ENCODE measurements at regions not wholly inside any gene's neighbourhood (a gene's known extent, or its start where the extent isn't known, plus 50 kb on each side); places are given as distances from the start of the nearest gene placed in this dataset.
"Not testable (repeated sequence)": the region's sequence is repeated elsewhere in the genome, so short reads cannot be mapped to it uniquely, and the experiment has no call there.

GRCh38 chr11:87870086-87870485 is 305.2 kb downstream of the RAB38 start:
- DNase-seq: no peak

GRCh38 chr11:87866951-87867350 is 308.3 kb downstream of the RAB38 start:
- peak; percentile 31 for DNase-seq

GRCh38 chr11:87861030-87861429 is 314.2 kb downstream of the RAB38 start:
- DNase-seq: peak; percentile 48

- DNase-seq: peak; percentile 82
Observed at GRCh38 chr11:87859636-87860035, 315.6 kb downstream of the RAB38 start.

GRCh38 chr11:87851827-87852226 is 323.4 kb downstream of the RAB38 start:
- DNase-seq: no peak

GRCh38 chr11:87851234-87851633 is 324.0 kb downstream of the RAB38 start:
- no peak for DNase-seq

GRCh38 chr11:87849216-87849615 is 326.0 kb downstream of the RAB38 start:
- DNase-seq: peak; percentile 16

- DNase-seq: no peak
Observed at GRCh38 chr11:87840786-87841185, 334.5 kb downstream of the RAB38 start.

GRCh38 chr11:87832211-87832610 is 343.0 kb downstream of the RAB38 start:
- DNase-seq: no peak

- DNase-seq: no peak
Observed at GRCh38 chr11:87820011-87820410, 355.2 kb downstream of the RAB38 start.

GRCh38 chr11:87819151-87819550 is 356.1 kb downstream of the RAB38 start:
- no peak for DNase-seq

- no peak for DNase-seq
Observed at GRCh38 chr11:87812571-87813365, 362.5 kb downstream of the RAB38 start.

GRCh38 chr11:87810486-87810885 is 364.8 kb downstream of the RAB38 start:
- no peak for DNase-seq

GRCh38 chr11:87809256-87809655 is 366.0 kb downstream of the RAB38 start:
- no peak for DNase-seq

- no peak for DNase-seq
Observed at GRCh38 chr11:87804176-87804575, 371.1 kb downstream of the RAB38 start.

- no peak for DNase-seq
Observed at GRCh38 chr11:87803748-87804147, 371.5 kb downstream of the RAB38 start.

GRCh38 chr11:87784862-87785261 is 390.4 kb downstream of the RAB38 start:
- not testable (repeated sequence) for DNase-seq

- DNase-seq: peak; percentile 30
Observed at GRCh38 chr11:87780068-87780413, 395.2 kb downstream of the RAB38 start.

GRCh38 chr11:87779276-87780067 is 395.8 kb downstream of the RAB38 start:
- DNase-seq: no peak

GRCh38 chr11:87778357-87778756 is 396.9 kb downstream of the RAB38 start:
- DNase-seq: peak; percentile 68

GRCh38 chr11:87775036-87775435 is 400.2 kb downstream of the RAB38 start:
- peak; percentile 31 for DNase-seq

- no peak for DNase-seq
Observed at GRCh38 chr11:87769661-87770060, 405.6 kb downstream of the RAB38 start.

GRCh38 chr11:87767615-87768014 is 407.6 kb downstream of the RAB38 start:
- no peak for DNase-seq

GRCh38 chr11:87764075-87764474 is 411.2 kb downstream of the RAB38 start:
- not testable (repeated sequence) for DNase-seq

Data from NCI-H69 (cell line).